GM21367 (cell line): ENCODE measurements at regions not wholly inside any gene's neighbourhood (a gene's known extent, or its start where the extent isn't known, plus 50 kb on each side); places are given as distances from the start of the nearest gene placed in this dataset.
A peak's percentile ranks its signal among the peaks of the same experiment; 100 is the strongest.

Experiments
- ATAC-seq: cut with Tn5 transposase; IDR thresholded peaks from one replicate; pipeline ENCODE4 v1.9.1; 2021; ENCODE audit not compliant: unreplicated experiment

- peak; percentile 97 for ATAC-seq
Observed at GRCh38 chr12:24109381-24110039, 160.0 kb upstream of the SOX5 start.

GRCh38 chr12:24102676-24103075, 153.2 kb upstream of the SOX5 start:
- no peak for ATAC-seq

GRCh38 chr12:24099576-24099975, 150.1 kb upstream of the SOX5 start:
- ATAC-seq: no peak

GRCh38 chr12:24095245-24095644, 145.8 kb upstream of the SOX5 start:
- ATAC-seq: no peak

GRCh38 chr12:24089510-24089890, 140.0 kb upstream of the SOX5 start:
- no peak for ATAC-seq

GRCh38 chr12:24088751-24089509, 139.5 kb upstream of the SOX5 start:
- no peak for ATAC-seq

GRCh38 chr12:24087294-24087693, 137.8 kb upstream of the SOX5 start:
- no peak for ATAC-seq

- ATAC-seq: no peak
Observed at GRCh38 chr12:24084800-24085199, 135.3 kb upstream of the SOX5 start.

- ATAC-seq: no peak
Observed at GRCh38 chr12:24083838-24084237, 134.4 kb upstream of the SOX5 start.

GRCh38 chr12:24081606-24082005, 132.1 kb upstream of the SOX5 start:
- no peak for ATAC-seq

- no peak for ATAC-seq
Observed at GRCh38 chr12:24081092-24081529, 131.6 kb upstream of the SOX5 start.

- no peak for ATAC-seq
Observed at GRCh38 chr12:24080465-24080864, 131.0 kb upstream of the SOX5 start.

- ATAC-seq: no peak
Observed at GRCh38 chr12:24079083-24079482, 129.6 kb upstream of the SOX5 start.

GRCh38 chr12:24078318-24078765, 128.9 kb upstream of the SOX5 start:
- ATAC-seq: no peak

GRCh38 chr12:24077161-24077560, 127.7 kb upstream of the SOX5 start:
- ATAC-seq: no peak

- ATAC-seq: no peak
Observed at GRCh38 chr12:24075650-24076049, 126.2 kb upstream of the SOX5 start.

GRCh38 chr12:24073170-24073810, 123.8 kb upstream of the SOX5 start:
- no peak for ATAC-seq

GRCh38 chr12:24072302-24072701, 122.8 kb upstream of the SOX5 start:
- no peak for ATAC-seq

- no peak for ATAC-seq
Observed at GRCh38 chr12:24071842-24072241, 122.4 kb upstream of the SOX5 start.

- no peak for ATAC-seq
Observed at GRCh38 chr12:24069532-24070395, 120.3 kb upstream of the SOX5 start.

- no peak for ATAC-seq
Observed at GRCh38 chr12:24066865-24067264, 117.4 kb upstream of the SOX5 start.
